ENCODE measurements at regions not wholly inside any gene's neighbourhood (a gene's known extent, or its start where the extent isn't known, plus 50 kb on each side); places are given as distances from the start of the nearest gene placed in this dataset.

GRCh38 chr4:125573786-125574185, 259.0 kb downstream of the FAT4 start:
- TF ChIP-seq CTCF (IDR thresholded peaks at IDR 0.05 in 4 of 5, conservative IDR thresholded peaks at IDR 0.05 in 1 of 5), result no peak
- no peak for TF ChIP-seq POLR2A (IDR thresholded peaks at IDR 0.05)
